Stimulated activated CD8-positive, alpha-beta memory T cell treated with anti-CD3 and anti-CD28 coated beads, Interleukin-15, amount 100 ng/mL, for 1 hour (primary cell): ENCODE measurements at regions not wholly inside any gene's neighbourhood (a gene's known extent, or its start where the extent isn't known, plus 50 kb on each side); places are given as distances from the start of the nearest gene placed in this dataset.
"Not testable (repeated sequence)": the region's sequence is repeated elsewhere in the genome, so short reads cannot be mapped to it uniquely, and the experiment has no call there.

Experiments used
- DNase-seq: peaks from one replicate; pipeline ENCODE4 v3.0.0-alpha.2; 2020; ENCODE audit warnings: low read depth

DNA sequence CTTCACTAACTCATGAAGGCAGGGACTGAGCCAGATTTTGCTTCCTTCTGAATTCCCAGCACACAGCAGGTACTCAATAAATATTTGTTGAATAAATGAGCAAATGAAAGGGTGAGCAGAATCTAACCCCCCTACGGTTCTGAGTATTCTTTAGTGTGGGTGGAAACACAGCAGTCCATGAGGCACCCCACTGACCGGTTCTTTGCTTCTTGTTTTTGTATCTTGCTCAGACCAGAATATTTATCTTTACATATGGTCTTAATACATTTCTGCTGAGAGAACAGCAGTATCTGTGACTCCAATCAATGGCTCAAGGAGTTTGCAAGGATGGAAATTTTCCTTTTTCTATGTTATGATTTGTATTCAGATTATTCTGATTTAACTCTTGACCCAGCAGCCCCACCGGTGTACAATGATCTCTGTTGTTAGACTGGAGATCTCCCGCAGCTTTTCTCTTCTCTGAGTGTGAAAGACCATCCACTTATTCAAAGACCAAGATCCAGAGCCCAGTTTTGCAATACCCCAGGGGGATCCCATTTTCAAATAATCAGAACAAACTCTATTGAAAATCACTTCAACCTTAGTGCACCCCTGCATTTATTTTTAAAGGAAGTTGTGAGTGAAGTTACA, 506.5 kb upstream of the TNP1 start:
- DNase-seq: no peak

DNA sequence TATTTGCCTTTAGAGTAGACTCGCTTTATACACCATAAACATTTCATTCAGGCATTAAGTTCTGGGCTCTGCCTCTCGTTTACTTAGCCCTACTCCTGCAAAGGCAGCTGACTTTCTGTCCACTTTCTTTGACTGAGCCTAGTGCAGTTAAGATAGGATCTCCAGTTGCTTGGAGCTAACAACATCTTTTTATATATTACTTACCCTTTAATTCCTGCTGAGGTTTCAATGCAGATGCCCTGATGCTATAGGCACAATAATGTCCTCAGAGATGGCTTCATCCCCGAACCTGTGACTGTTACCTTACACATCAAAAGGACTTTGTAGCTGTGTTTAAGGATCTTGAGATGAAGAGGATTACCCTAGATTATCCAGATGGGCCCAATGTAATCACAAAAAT, 505.8 kb upstream of the TNP1 start:
- DNase-seq: no peak

GRCh38 chr2:217364224-217364623, 504.4 kb upstream of the TNP1 start:
- no peak for DNase-seq

- DNase-seq: no peak
These were observed 503.6 kb upstream of the TNP1 start for GRCh38 chr2:217363470-217363869.

DNA sequence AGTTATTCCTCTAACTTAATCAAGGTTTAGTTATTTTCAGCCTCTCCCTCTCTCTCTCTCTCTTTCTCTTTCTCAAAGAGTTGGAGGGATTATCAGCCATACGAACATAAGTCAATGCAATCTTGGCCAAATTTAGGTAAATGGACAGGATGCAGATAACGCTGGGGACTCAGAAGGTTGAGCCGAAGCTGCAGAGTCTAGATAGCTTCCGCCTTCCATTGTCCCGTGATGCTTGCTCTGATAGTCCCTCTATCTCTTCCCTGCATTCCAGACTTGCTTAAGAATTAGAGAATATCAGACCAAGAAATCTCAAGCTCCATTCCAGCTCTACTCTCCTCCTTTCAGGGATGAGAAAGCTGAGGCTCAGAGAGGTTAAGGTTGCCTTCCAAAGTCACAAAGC, 502.8 kb upstream of the TNP1 start:
- no peak for DNase-seq

GRCh38 chr2:217362286-217362685, 502.4 kb upstream of the TNP1 start:
- DNase-seq: no peak

DNA sequence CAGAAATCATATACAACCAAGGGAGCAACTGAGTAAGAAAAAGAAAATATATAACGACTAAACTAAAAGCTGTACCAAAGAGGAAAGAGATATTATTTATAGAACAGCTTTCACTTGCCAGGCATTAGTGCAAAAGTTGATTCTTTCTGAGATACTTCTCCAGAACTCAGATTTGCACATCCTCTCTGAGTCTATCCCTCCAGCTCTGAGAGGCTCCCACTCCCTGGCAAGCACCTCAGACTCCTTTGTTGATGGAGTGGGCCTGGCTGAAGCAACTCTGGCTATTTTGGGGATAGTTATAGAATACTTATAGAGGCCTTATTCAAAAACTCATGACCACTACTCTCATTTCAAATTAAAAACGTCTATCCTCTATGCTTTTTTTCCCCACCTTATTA, 501.6 kb upstream of the TNP1 start:
- DNase-seq: no peak

- DNase-seq: no peak
These were observed 501.1 kb upstream of the TNP1 start for GRCh38 chr2:217360781-217361482.

- no peak for DNase-seq
These were observed 500.2 kb upstream of the TNP1 start for GRCh38 chr2:217360111-217360510.

DNA sequence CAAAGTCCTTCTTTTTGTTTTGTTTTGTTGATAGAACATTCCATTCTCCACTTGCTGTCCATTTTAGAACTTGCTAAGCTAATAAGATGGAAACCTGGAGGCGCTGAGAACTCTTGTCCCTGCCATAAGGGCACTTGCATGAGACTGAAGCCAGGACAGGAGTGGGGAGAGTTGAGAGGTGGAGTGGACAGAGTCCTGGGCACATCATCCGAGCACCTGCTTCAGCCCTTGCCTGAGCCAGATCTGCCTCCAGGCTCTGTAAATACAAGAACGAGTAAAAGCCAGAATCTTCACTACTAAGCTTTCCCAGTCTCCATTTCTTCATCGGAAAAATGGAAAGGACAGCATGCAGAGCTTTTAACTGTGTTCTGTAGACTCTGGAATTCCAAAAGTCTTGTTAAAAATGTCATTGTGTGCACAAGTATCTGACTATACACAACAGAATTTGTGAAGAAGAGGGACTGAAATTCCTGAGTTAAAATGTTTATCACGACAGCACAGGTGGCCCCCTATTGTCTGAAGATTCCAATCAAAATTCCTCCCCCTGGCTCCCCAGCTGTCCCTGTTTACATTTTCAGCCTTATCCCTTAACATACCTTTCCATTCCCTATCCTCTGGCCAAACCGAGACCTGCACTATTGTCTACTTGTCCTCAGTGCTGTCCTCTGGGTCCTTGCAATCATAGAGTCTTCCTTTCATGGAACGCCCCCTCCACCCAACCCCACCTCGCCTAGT, 498.2 kb upstream of the TNP1 start:
- DNase-seq: no peak

GRCh38 chr2:217356781-217357180, 496.9 kb upstream of the TNP1 start:
- DNase-seq: no peak

GRCh38 chr2:217356142-217356541, 496.3 kb upstream of the TNP1 start:
- no peak for DNase-seq

- DNase-seq: no peak
These were observed 493.7 kb upstream of the TNP1 start for GRCh38 chr2:217353591-217353990.

- no peak for DNase-seq
These were observed 491.5 kb upstream of the TNP1 start for GRCh38 chr2:217351378-217351777.

GRCh38 chr2:217349251-217349650, 489.4 kb upstream of the TNP1 start:
- no peak for DNase-seq

DNA sequence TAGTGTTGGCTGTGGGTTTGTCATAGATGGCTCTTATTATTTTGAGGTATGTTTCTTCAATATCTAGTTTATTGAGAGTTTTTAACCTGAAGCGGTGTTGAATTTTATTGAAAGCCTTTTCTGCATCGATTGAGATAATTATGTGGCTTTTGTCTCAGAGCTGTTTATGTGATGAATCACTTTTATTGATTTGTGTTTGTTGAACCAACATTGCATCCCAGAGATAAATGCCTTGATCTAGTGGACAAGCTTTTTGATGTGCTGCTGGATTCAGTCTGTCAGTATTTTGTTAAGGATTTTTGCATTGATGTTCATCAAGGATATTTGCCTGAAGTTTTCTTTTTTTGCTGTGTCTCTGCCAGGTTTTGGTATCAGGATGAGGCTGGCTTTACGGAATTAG, 487.8 kb upstream of the TNP1 start:
- not testable (repeated sequence) for DNase-seq

- DNase-seq: not testable (repeated sequence)
These were observed 486.2 kb upstream of the TNP1 start for GRCh38 chr2:217346043-217346442.

DNA sequence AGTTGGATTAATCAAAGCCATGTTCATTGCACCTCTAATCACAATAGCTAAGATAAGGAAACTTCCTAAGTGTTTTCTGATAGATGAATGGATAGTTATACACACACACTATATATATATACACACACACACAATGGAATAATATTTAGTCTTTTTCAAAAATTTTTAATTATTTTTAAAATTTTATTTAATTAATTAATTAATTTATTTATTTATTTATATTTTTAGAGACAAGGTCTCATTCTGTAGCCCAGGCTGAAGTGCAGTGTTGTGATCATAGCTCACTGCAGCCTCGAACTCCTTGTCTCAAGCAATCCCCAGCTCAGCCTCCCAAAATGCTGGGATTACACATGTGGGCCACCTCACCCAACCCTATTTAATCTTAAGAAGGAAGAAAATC, 481.0 kb upstream of the TNP1 start:
- no peak for DNase-seq

DNA sequence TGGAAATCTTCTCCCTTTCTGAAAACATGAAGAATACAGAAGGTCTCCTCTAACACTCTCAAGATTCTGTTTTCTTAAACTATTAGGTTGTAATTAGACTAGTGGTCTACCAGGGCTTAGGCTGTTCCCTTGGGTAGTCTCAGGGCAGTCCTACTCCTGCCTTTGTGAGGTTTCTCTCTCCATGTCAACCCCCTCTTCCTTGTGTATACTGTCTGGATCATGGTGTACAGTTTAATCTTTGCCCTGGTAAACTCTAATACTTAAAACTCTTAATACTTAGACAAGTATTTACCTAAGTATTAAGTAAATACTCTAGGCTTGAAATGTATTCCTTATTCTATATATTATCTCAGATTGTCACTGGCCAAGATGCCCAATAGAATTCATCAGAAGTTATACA, 480.3 kb upstream of the TNP1 start:
- no peak for DNase-seq

DNA sequence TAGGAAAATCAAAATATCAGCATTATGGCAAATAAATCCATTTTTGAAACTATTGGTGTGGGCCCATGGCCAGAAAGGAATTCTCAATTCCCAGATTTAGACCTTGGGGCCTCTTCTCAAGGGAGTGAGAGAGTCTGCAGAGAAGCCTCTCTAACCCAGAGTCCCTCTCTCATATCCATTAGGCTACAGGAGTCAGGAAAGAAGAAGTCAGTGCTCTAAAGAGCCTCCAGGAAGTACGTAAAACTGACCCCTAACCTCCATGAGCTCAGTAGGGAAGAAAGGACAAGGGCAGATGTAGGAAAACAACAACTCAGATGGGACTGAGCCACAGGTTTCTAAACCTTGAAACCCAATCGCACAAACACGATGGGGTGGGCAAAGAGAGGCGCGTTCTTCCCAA, 479.9 kb upstream of the TNP1 start:
- DNase-seq: no peak

GRCh38 chr2:217338306-217338916, 478.5 kb upstream of the TNP1 start:
- DNase-seq: no peak

DNA sequence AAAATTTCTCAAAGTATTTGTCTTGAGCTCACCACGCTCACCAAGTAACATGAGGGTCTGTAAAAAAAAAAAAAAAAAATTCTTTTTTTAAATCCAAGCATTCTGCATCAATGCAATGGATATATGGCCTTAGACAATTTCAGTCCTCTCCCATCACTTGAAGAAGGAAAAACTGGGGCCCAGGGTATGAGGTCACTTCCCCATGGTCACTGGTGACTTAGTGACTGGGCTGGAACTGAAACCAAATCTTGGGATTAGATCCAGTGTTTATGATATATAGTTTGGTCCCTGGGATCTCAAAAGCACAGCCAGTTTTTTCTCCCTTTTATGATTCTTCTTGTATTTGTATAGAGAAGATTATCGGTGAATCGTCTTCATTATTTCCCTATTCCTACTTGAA, 477.9 kb upstream of the TNP1 start:
- DNase-seq: no peak

GRCh38 chr2:217336694-217337093, 476.8 kb upstream of the TNP1 start:
- no peak for DNase-seq
